OCI-LY3 (cell line): ENCODE measurements at regions not wholly inside any gene's neighbourhood (a gene's known extent, or its start where the extent isn't known, plus 50 kb on each side); places are given as distances from the start of the nearest gene placed in this dataset.

Experiments
- H2AFZ ChIP-seq: fragments of 200-600, 300-600 bp; shearing (Covaris generic); 2 replicates; pipeline ENCODE4 v1.6.0; 2014; ENCODE audit warnings: antibody characterized with exemption, low read depth, low read length
- H3K27ac ChIP-seq: fragments of 200-600, 300-600 bp; sonication (generic); 2 replicates; pipeline ENCODE4 v1.5.1; 2014; ENCODE audit warnings: mild to moderate bottlenecking, low read length, moderate library complexity, mixed read lengths
- H3K27me3 ChIP-seq: fragments of 200-600, 300-600 bp; sonication (generic); 2 replicates; pipeline ENCODE4 v1.6.1; 2014; ENCODE audit warnings: low read depth, low read length, mixed read lengths
- H3K36me3 ChIP-seq: fragments of 200-600, 300-600 bp; sonication (generic); replicated peaks from 2 replicates; pipeline ENCODE3; 2014; ENCODE audit warnings: low read depth, low read length, mixed read lengths
- H3K4me1 ChIP-seq: fragments of 300-600, 200-600 bp; sonication (generic); 2 replicates; pipeline ENCODE4 v1.6.1; 2014; ENCODE audit warnings: low read length, mixed read lengths
- H3K4me2 ChIP-seq: fragments of 200-600, 300-600 bp; sonication (generic); 2 replicates; pipeline ENCODE4 v1.6.1; 2014; ENCODE audit warnings: low read length, mixed read lengths
- H3K4me3 ChIP-seq: fragments of 300-600, 200-600 bp; sonication (generic); 2 replicates; pipeline ENCODE4 v1.5.1; 2014; ENCODE audit warnings: antibody characterized with exemption, mild to moderate bottlenecking, low read length, moderate library complexity
- H3K79me2 ChIP-seq: fragments of 300-600, 200-600 bp; shearing (Covaris generic); 2 replicates; pipeline ENCODE4 v1.6.1; 2014; ENCODE audit warnings: mild to moderate bottlenecking, low read length, mixed read lengths
- H3K9ac ChIP-seq: fragments of 300-600, 200-600 bp; shearing (Covaris generic); 2 replicates; pipeline ENCODE4 v1.6.0; 2014; ENCODE audit warnings: mild to moderate bottlenecking, low read length, moderate library complexity
- H3K9me3 ChIP-seq: fragments of 200-600, 300-600 bp; shearing (Covaris generic); 2 replicates; pipeline ENCODE4 v1.6.1; 2014; ENCODE audit warnings: low read length, mixed read lengths; ENCODE audit not compliant: insufficient read depth
- H4K20me1 ChIP-seq: fragments of 200-600, 300-600 bp; sonication (generic); 2 replicates; pipeline ENCODE4 v1.6.1; 2016; ENCODE audit warnings: low read length, mixed read lengths; ENCODE audit not compliant: insufficient read depth
- CTCF ChIP-seq: fragments of 200-600, 300-600 bp; sonication (generic); IDR thresholded peaks from 2 replicates; pipeline ENCODE4 v1.5.1; 2014; ENCODE audit warnings: antibody characterized with exemption, low read length, low read depth
- EZH2phosphoT487 ChIP-seq: fragments of 200-600 bp; shearing (Covaris generic); IDR thresholded peaks from 2 replicates; pipeline ENCODE4 v1.6.1; 2018; ENCODE audit warnings: antibody characterized with exemption, mixed run types, low read depth

- H3K4me2 ChIP-seq, result no peak overlapping the region
- no peaks in the 10 kb centered on the region for H3K27me3 ChIP-seq
Measured at GRCh38 chr6:113184736-113185135, 672.4 kb upstream of the MARCKS start.

GRCh38 chr6:113185299-113185698 lies 671.8 kb upstream of the MARCKS start:
- Histone ChIP-seq H3K4me2 (no peak overlapping the region), H3K79me2 (no peaks in the 10 kb centered on the region), H3K27me3 (no peaks in the 10 kb centered on the region), H3K9ac (no peak overlapping the region), H2AFZ (no peak overlapping the region), H3K27ac (no peak overlapping the region), H3K4me3 (no peak overlapping the region), H4K20me1 (no peaks in the 10 kb centered on the region), H3K9me3 (no peaks in the 10 kb centered on the region), H3K36me3 (no peaks in the 10 kb centered on the region), H3K4me1 (no peaks in the 10 kb centered on the region)
- no peak for TF ChIP-seq CTCF
- no peak for TF ChIP-seq EZH2phosphoT487

More at GRCh38 chr6:113184736-113185135, 672.4 kb upstream of the MARCKS start:
- H4K20me1 ChIP-seq, result no peaks in the 10 kb centered on the region
- H3K9ac ChIP-seq, result no peak overlapping the region
- H3K4me3 ChIP-seq, result no peak overlapping the region
- H2AFZ ChIP-seq, result no peak overlapping the region
- no peaks in the 10 kb centered on the region for H3K9me3 ChIP-seq
- H3K79me2 ChIP-seq, result no peaks in the 10 kb centered on the region
- H3K36me3 ChIP-seq, result no peaks in the 10 kb centered on the region
- no peak overlapping the region for H3K27ac ChIP-seq
- TF ChIP-seq EZH2phosphoT487, result no peak
- TF ChIP-seq CTCF, result no peak
- H3K4me1 ChIP-seq, result no peaks in the 10 kb centered on the region

- H3K36me3 ChIP-seq, result no peaks in the 10 kb centered on the region
- no peaks in the 10 kb centered on the region for H4K20me1 ChIP-seq
- H3K27me3 ChIP-seq, result no peaks in the 10 kb centered on the region
Measured at GRCh38 chr6:113187661-113188060, 669.5 kb upstream of the MARCKS start.

GRCh38 chr6:113188962-113189361 lies 668.2 kb upstream of the MARCKS start:
- Histone ChIP-seq H3K4me1 (no peaks in the 10 kb centered on the region), H3K9ac (no peak overlapping the region), H3K4me3 (no peak overlapping the region), H2AFZ (no peak overlapping the region), H4K20me1 (no peaks in the 10 kb centered on the region), H3K36me3 (no peaks in the 10 kb centered on the region), H3K9me3 (no peaks in the 10 kb centered on the region), H3K4me2 (no peak overlapping the region), H3K27ac (no peak overlapping the region), H3K27me3 (no peaks in the 10 kb centered on the region), H3K79me2 (no peaks in the 10 kb centered on the region)
- TF ChIP-seq EZH2phosphoT487 (no peak), CTCF (no peak)

More at GRCh38 chr6:113187661-113188060, 669.5 kb upstream of the MARCKS start:
- Histone ChIP-seq H3K79me2 (no peaks in the 10 kb centered on the region), H3K4me3 (no peak overlapping the region), H3K27ac (no peak overlapping the region), H3K9ac (no peak overlapping the region), H3K4me1 (no peaks in the 10 kb centered on the region), H3K9me3 (no peaks in the 10 kb centered on the region), H3K4me2 (no peak overlapping the region), H2AFZ (no peak overlapping the region)
- TF ChIP-seq EZH2phosphoT487 (no peak), CTCF (no peak)
